ENCODE measurements at regions not wholly inside any gene's neighbourhood (a gene's known extent, or its start where the extent isn't known, plus 50 kb on each side); places are given as distances from the start of the nearest gene placed in this dataset.

GRCh38 chr20:24370249-24370648 lies 99.2 kb upstream of the SYNDIG1 start:
- TF ChIP-seq CTCF (IDR thresholded peaks at IDR 0.05), result no peak
- no peak for TF ChIP-seq POLR2A (IDR thresholded peaks at IDR 0.05)
